Erythroblast (primary cell): ENCODE measurements at regions not wholly inside any gene's neighbourhood (a gene's known extent, or its start where the extent isn't known, plus 50 kb on each side); places are given as distances from the start of the nearest gene placed in this dataset.

ENCODE experiments used
- GATA1 ChIP-seq: IDR thresholded peaks from 2 replicates; pipeline ENCODE4 v1.6.1; 2011; ENCODE audit warnings: low read depth, mild to moderate bottlenecking, control low read depth, low read length, moderate library complexity
- POLR2A ChIP-seq: IDR thresholded peaks from 2 replicates; pipeline ENCODE4 v1.6.1; 2011; ENCODE audit warnings: mild to moderate bottlenecking, low read length

- no peak for TF ChIP-seq POLR2A
- TF ChIP-seq GATA1: no peak
Measured at GRCh38 chr14:100399052-100399849, 76.1 kb downstream of the SLC25A47 start.
